HFFc6 (cell line): ENCODE measurements at regions not wholly inside any gene's neighbourhood (a gene's known extent, or its start where the extent isn't known, plus 50 kb on each side); places are given as distances from the start of the nearest gene placed in this dataset.

Experiments used
- DNase-seq: peaks from one replicate; pipeline ENCODE4 v3.0.0-alpha.2; 2018
- H3K27ac Mint-ChIP-seq: 2 replicates; pipeline ENCODE4 v1.8.0; 2020; ENCODE audit warnings: mild to moderate bottlenecking, mixed read lengths
- H3K27me3 Mint-ChIP-seq: 2 replicates; pipeline ENCODE4 v1.8.0; 2021; ENCODE audit warnings: mild to moderate bottlenecking, moderate library complexity, mixed read lengths; ENCODE audit not compliant: insufficient read depth
- H3K36me3 Mint-ChIP-seq: 2 replicates; pipeline ENCODE4 v1.8.0; 2021; ENCODE audit warnings: low read depth, mixed read lengths
- H3K4me1 Mint-ChIP-seq: 2 replicates; pipeline ENCODE4 v1.8.0; 2020; ENCODE audit warnings: low read depth, mixed read lengths
- H3K4me3 Mint-ChIP-seq: 2 replicates; pipeline ENCODE4 v1.8.0; 2020; ENCODE audit warnings: mild to moderate bottlenecking, moderate library complexity, mixed read lengths
- H3K9me3 Mint-ChIP-seq: 2 replicates; pipeline ENCODE4 v1.8.0; 2020; ENCODE audit warnings: mild to moderate bottlenecking, mixed read lengths
- CTCF ChIP-seq: fragments of 200-600 bp; sonication (generic); IDR thresholded peaks from 2 replicates; pipeline ENCODE4 v1.5.0; 2021; ENCODE audit warnings: antibody characterized with exemption, mild to moderate bottlenecking

- Mint-ChIP-seq H3K4me3 (no peak overlapping the region), H3K27me3 (peaks cover 27% of the 10 kb centered on the region), H3K4me1 (no peaks in the 10 kb centered on the region), H3K9me3 (no peaks in the 10 kb centered on the region), H3K27ac (no peak overlapping the region), H3K36me3 (no peaks in the 10 kb centered on the region)
- DNase-seq: peak; percentile 16
- TF ChIP-seq CTCF: peak; percentile 79
These were observed 50.5 kb upstream of the LRRC55 start for GRCh38 chr11:57131080-57131790.
